Esophagus squamous epithelium (tissue), 5 donors: ENCODE measurements at regions not wholly inside any gene's neighbourhood (a gene's known extent, or its start where the extent isn't known, plus 50 kb on each side); places are given as distances from the start of the nearest gene placed in this dataset.

Source experiments
- DNase-seq: peaks from one replicate; lab custom pipeline; 2025; lab: John Stamatoyannopoulos, UW
- H3K27ac ChIP-seq, 4 donors: fragments of 200-600 bp; sonication (generic); one replicate each; pipeline ENCODE4 v1.5.1; 2016 to 2019; ENCODE audit warnings: mild to moderate bottlenecking in 1 of 4
- H3K27me3 ChIP-seq, 4 donors: fragments of 200-600 bp; sonication (generic); 1 replicate in 3 of 4; 2 replicates in 1 of 4; pipeline versions ENCODE4 v1.5.1 to v1.6.0; 2017 to 2021; ENCODE audit warnings: antibody characterized with exemption in 1 of 4
- H3K36me3 ChIP-seq, 3 donors: fragments of 200-600 bp; sonication (generic); one replicate each; pipeline ENCODE4 v1.5.1; 2016 to 2019
- H3K4me1 ChIP-seq, 3 donors: fragments of 200-600 bp; sonication (generic); one replicate each; pipeline ENCODE4 v1.5.1; 2017 to 2019
- H3K4me3 ChIP-seq, 4 donors: fragments of 200-600 bp; sonication (generic); 1 replicate in 3 of 4; 2 replicates in 1 of 4; pipeline ENCODE4 v1.5.1; 2016 to 2019; ENCODE audit warnings: mild to moderate bottlenecking in 2 of 4, moderate library complexity in 1 of 4
- H3K9me3 ChIP-seq, 3 donors: fragments of 200-600 bp; sonication (generic); one replicate each; pipeline ENCODE4 v1.5.1; 2016 to 2019
- CTCF ChIP-seq, 6 experiments: fragments of 450-650 bp in 4 of 6; fragments of 200-600 bp in 2 of 6; sonication (generic) in 2 of 6; IDR thresholded peaks; one replicate each; pipeline ENCODE4 v1.5.1; 2016 to 2019; ENCODE audit warnings: antibody characterized with exemption in 6 of 6, mild to moderate bottlenecking in 4 of 6, moderate library complexity in 4 of 6
- POLR2A ChIP-seq, 4 donors: fragments of 450-650 bp; IDR thresholded peaks; one replicate each; pipeline ENCODE4 v1.6.1; 2017; ENCODE audit warnings: antibody characterized with exemption in 4 of 4, mild to moderate bottlenecking in 4 of 4, moderate library complexity in 3 of 4
- WGBS, 2 donors: methylation state at CpG; one replicate each; pipeline ENCODE4 v1.1.5; 2018; 5-methylcytosine and 5-hydroxymethylcytosine counted together
- intact Hi-C: fragments of 100-400 bp; cut with DNase I; formaldehyde crosslinking; loops from one replicate; pipeline ENCODE4 v1.15.0; 2022
- donor health status: DM: yes; HTN: yes; CAD: no.

GRCh38 chr1:194447636-194448035 lies 1261.2 kb upstream of the B3GALT2 start:
- Histone ChIP-seq H3K27ac (no peak overlapping the region), H3K9me3 (no peaks in the 10 kb centered on the region), H3K27me3 (no peaks in the 10 kb centered on the region), H3K4me3 (no peak overlapping the region), H3K36me3 (no peaks in the 10 kb centered on the region), H3K4me1 (no peaks in the 10 kb centered on the region)
- no peak for DNase-seq
- intact Hi-C loops = no loop called here
- TF ChIP-seq CTCF (IDR thresholded peaks at IDR 0.05) (no peak), POLR2A (IDR thresholded peaks at IDR 0.05) (no peak)
- WGBS, 2 donors = 46 to 48% methylated on average over 2 of the region's 2 CpGs

GRCh38 chr1:194445244-194445643 lies 1258.8 kb upstream of the B3GALT2 start:
- intact Hi-C loops = no loop called here
- no peak for DNase-seq
- Histone ChIP-seq H3K4me3 (no peak overlapping the region), H3K36me3 (no peaks in the 10 kb centered on the region), H3K9me3 (no peaks in the 10 kb centered on the region), H3K27ac (no peak overlapping the region), H3K4me1 (no peaks in the 10 kb centered on the region), H3K27me3 (no peaks in the 10 kb centered on the region)
- TF ChIP-seq CTCF (IDR thresholded peaks at IDR 0.05) (no peak), POLR2A (IDR thresholded peaks at IDR 0.05) (no peak)
- 46 to 51% methylated on average over 2 of the region's 2 CpGs for whole genome bisulfite sequencing, 2 donors

- Histone ChIP-seq H3K27me3 (no peaks in the 10 kb centered on the region), H3K4me3 (no peak overlapping the region), H3K9me3 (no peaks in the 10 kb centered on the region), H3K4me1 (no peaks in the 10 kb centered on the region), H3K36me3 (no peaks in the 10 kb centered on the region), H3K27ac (no peak overlapping the region)
- intact Hi-C loops = no loop called here
- TF ChIP-seq CTCF (IDR thresholded peaks at IDR 0.05) (no peak), POLR2A (IDR thresholded peaks at IDR 0.05) (no peak)
- 57 to 73% methylated on average over 9 of the region's 9 CpGs for WGBS, 2 donors
- no peak for DNase-seq
Measured at GRCh38 chr1:194442901-194443575, 1256.6 kb upstream of the B3GALT2 start.

GRCh38 chr1:194437135-194437534 lies 1250.7 kb upstream of the B3GALT2 start:
- Histone ChIP-seq H3K4me3 (no peak overlapping the region), H3K36me3 (no peaks in the 10 kb centered on the region), H3K27me3 (no peaks in the 10 kb centered on the region), H3K9me3 (no peaks in the 10 kb centered on the region), H3K4me1 (no peaks in the 10 kb centered on the region), H3K27ac (no peak overlapping the region)
- WGBS, 2 donors = 55 to 83% methylated on average over 1 to 2 of the region's 2 CpGs
- TF ChIP-seq POLR2A (IDR thresholded peaks at IDR 0.05) (no peak), CTCF (IDR thresholded peaks at IDR 0.05) (no peak)
- no peak for DNase-seq
- intact Hi-C loops = no loop called here

- no peaks in the 10 kb centered on the region for H3K36me3 ChIP-seq
- TF ChIP-seq CTCF (IDR thresholded peaks at IDR 0.05) (no peak), POLR2A (IDR thresholded peaks at IDR 0.05) (no peak)
- DNase-seq = no peak
- H3K27ac ChIP-seq = no peak overlapping the region
- intact Hi-C loops = no loop called here
- no peaks in the 10 kb centered on the region for H3K27me3 ChIP-seq
- H3K9me3 ChIP-seq = no peaks in the 10 kb centered on the region
- H3K4me1 ChIP-seq = no peaks in the 10 kb centered on the region
- 80 to 83% methylated on average over 7 of the region's 21 CpGs for WGBS, 2 donors
- no peak overlapping the region for H3K4me3 ChIP-seq
Measured at GRCh38 chr1:194431121-194431520, 1244.7 kb upstream of the B3GALT2 start.
